Transverse colon (tissue), 3 donors: ENCODE measurements at regions not wholly inside any gene's neighbourhood (a gene's known extent, or its start where the extent isn't known, plus 50 kb on each side); places are given as distances from the start of the nearest gene placed in this dataset.

Experiments used
- CTCF ChIP-seq, 5 experiments: fragments of 200-600 bp in 3 of 5; fragments of 450-650 bp in 2 of 5; sonication (generic) in 3 of 5; IDR thresholded peaks; 1 replicate in 2 of 5; 2 replicates in 3 of 5; pipeline ENCODE4 v1.5.1; 2016 to 2017; ENCODE audit warnings: antibody characterized with exemption in 5 of 5, inconsistent platforms in 3 of 5, mild to moderate bottlenecking in 2 of 5, moderate library complexity in 1 of 5
- EP300 ChIP-seq: sonication (generic); formaldehyde crosslinking; IDR thresholded peaks from one replicate; pipeline ENCODE4 v1.6.1; 2017; ENCODE audit warnings: antibody characterized with exemption, low read depth
- POLR2A ChIP-seq: fragments of 450-650 bp; IDR thresholded peaks from one replicate; pipeline ENCODE4 v1.6.1; 2016; ENCODE audit warnings: antibody characterized with exemption, mild to moderate bottlenecking, moderate library complexity

GRCh38 chr6:91350146-91350908 is 763.5 kb upstream of the MAP3K7 start:
- TF ChIP-seq CTCF (IDR thresholded peaks at IDR 0.05) (no peak), POLR2A (no peak), EP300 (no peak)
